Uterus (tissue), 3 donors: ENCODE measurements at regions not wholly inside any gene's neighbourhood (a gene's known extent, or its start where the extent isn't known, plus 50 kb on each side); places are given as distances from the start of the nearest gene placed in this dataset.

ENCODE experiments used
- DNase-seq, 2 donors: peaks; one replicate each; pipeline ENCODE4 v3.0.0-alpha.2; 2019 to 2020
- H3K27ac ChIP-seq, 2 donors: fragments of 200-600 bp; sonication (generic); 1 replicate in 1 of 2; 2 replicates in 1 of 2; pipeline ENCODE4 v1.5.1; 2016 to 2018
- H3K27me3 ChIP-seq, 2 donors: fragments of 200-600 bp; sonication (generic); one replicate each; pipeline ENCODE4 v1.5.1; 2018 to 2019; ENCODE audit warnings: control low read depth in 1 of 2
- H3K36me3 ChIP-seq, 2 donors: fragments of 200-600 bp; sonication (generic); one replicate each; pipeline ENCODE4 v1.5.1; 2019; ENCODE audit warnings: control low read depth in 1 of 2
- H3K4me1 ChIP-seq, 2 donors: fragments of 200-600 bp; sonication (generic); one replicate each; pipeline ENCODE4 v1.5.1; 2018 to 2019; ENCODE audit warnings: control low read depth in 1 of 2
- H3K4me3 ChIP-seq, 2 donors: fragments of 200-600 bp; sonication (generic); 1 replicate in 1 of 2; 2 replicates in 1 of 2; pipeline ENCODE4 v1.5.1; 2018 to 2019; ENCODE audit warnings: mild to moderate bottlenecking in 1 of 2
- H3K9me3 ChIP-seq, 2 donors: fragments of 200-600 bp; sonication (generic); one replicate each; pipeline ENCODE4 v1.5.1; 2019; ENCODE audit warnings: control low read depth in 1 of 2
- POLR2A ChIP-seq, 2 donors: fragments of 450-650 bp; IDR thresholded peaks; one replicate each; pipeline ENCODE4 v1.6.1; 2016; ENCODE audit warnings: antibody characterized with exemption in 2 of 2, mild to moderate bottlenecking in 1 of 2, moderate library complexity in 1 of 2
- intact Hi-C: fragments of 100-400 bp; cut with DNase I; formaldehyde crosslinking; loops from one replicate; pipeline ENCODE4 v1.15.1; 2023; ENCODE audit warnings: low total_unique reads
- TF ChIP-seq, protein P1 (sequence below), 4 experiments: fragments of 200-600 bp in 2 of 4; fragments of 450-650 bp in 2 of 4; sonication (generic) in 2 of 4; IDR thresholded peaks; one replicate each; pipeline ENCODE4 v1.5.1; 2016 to 2019; ENCODE audit warnings: antibody characterized with exemption in 4 of 4, mild to moderate bottlenecking in 2 of 4, moderate library complexity in 1 of 4
- donor health status: DM: yes; HTN: yes; CAD: no.

DNA sequence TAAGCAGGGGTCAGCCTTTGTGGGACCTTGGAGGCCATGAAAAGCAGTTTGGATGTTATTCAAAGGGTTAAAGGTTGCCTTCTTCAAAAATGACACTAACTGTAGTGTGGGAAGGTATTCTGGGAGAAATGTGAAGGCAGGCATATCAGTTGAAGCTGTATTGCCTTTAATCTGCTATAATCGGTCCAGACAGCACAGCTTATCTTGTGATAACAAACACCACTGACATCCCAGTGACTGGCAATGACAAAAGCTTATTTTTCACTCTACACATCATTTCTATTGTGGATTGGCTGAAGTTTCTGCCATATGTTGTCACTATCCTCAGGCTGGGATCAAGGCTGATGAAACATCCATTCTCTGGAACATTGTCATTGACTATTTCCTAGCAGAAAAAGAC lies 1149.2 kb downstream of the GRM8 start:
- Histone ChIP-seq H3K27ac (no peak overlapping the region), H3K4me1 (no peaks in the 10 kb centered on the region), H3K9me3 (no peaks in the 10 kb centered on the region), H3K4me3 (no peak overlapping the region), H3K36me3 (no peaks in the 10 kb centered on the region), H3K27me3 (no peaks in the 10 kb centered on the region)
- TF ChIP-seq POLR2A (IDR thresholded peaks at IDR 0.05) = no peak
- TF ChIP-seq, protein P1, sequence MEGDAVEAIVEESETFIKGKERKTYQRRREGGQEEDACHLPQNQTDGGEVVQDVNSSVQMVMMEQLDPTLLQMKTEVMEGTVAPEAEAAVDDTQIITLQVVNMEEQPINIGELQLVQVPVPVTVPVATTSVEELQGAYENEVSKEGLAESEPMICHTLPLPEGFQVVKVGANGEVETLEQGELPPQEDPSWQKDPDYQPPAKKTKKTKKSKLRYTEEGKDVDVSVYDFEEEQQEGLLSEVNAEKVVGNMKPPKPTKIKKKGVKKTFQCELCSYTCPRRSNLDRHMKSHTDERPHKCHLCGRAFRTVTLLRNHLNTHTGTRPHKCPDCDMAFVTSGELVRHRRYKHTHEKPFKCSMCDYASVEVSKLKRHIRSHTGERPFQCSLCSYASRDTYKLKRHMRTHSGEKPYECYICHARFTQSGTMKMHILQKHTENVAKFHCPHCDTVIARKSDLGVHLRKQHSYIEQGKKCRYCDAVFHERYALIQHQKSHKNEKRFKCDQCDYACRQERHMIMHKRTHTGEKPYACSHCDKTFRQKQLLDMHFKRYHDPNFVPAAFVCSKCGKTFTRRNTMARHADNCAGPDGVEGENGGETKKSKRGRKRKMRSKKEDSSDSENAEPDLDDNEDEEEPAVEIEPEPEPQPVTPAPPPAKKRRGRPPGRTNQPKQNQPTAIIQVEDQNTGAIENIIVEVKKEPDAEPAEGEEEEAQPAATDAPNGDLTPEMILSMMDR (IDR thresholded peaks at IDR 0.05) = no peak
- no peak for DNase-seq
- intact Hi-C loops = no loop called here

DNA sequence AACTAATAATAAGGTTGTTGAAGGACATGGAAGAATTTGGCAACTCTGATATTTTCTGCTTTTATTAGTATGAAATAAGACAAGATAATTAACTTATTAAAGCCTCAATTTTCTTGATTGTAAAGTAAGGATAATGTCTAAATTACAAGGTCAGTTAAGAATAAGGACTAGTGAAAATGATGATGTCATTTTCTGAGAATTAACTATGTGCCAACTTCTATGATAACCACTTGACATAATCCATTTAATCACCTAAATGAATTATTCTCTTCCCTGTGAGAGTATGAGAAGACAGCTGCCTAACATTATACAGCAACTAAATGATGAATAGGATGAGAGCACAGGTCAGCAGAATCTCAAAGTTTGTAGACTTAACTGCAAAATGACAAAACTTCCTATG lies 1153.4 kb upstream of the POT1 start:
- TF ChIP-seq, protein P1 (IDR thresholded peaks at IDR 0.05) = no peak
- no peak for TF ChIP-seq POLR2A (IDR thresholded peaks at IDR 0.05)
- no peaks in the 10 kb centered on the region for H3K4me1 ChIP-seq
- no peak for DNase-seq
- H3K27me3 ChIP-seq = no peaks in the 10 kb centered on the region
- no peak overlapping the region for H3K27ac ChIP-seq
- no peak overlapping the region for H3K4me3 ChIP-seq
- no peaks in the 10 kb centered on the region for H3K9me3 ChIP-seq
- intact Hi-C loops = no loop called here
- no peaks in the 10 kb centered on the region for H3K36me3 ChIP-seq

DNA sequence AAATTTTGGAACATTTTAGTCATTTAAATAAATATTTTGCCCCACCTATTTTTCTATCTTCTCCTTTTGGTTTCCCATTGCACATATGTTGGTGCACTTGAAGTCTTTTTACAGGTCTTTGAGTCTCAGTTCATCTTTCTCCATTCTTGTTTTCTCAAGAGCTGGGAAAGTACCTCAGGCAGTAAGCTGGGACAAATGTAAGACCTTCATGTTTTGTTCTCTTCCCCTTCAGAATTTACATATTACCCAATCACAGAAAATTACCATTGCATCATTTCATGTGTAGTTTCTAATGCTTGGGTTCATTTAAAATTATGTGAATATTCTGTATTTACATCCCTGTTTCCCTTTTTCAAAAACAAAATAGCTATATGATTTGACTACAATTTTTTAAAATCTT lies 1150.0 kb upstream of the POT1 start:
- H3K27ac ChIP-seq = no peak overlapping the region
- H3K36me3 ChIP-seq = no peaks in the 10 kb centered on the region
- no peaks in the 10 kb centered on the region for H3K9me3 ChIP-seq
- no peak overlapping the region for H3K4me3 ChIP-seq
- no peak for TF ChIP-seq POLR2A (IDR thresholded peaks at IDR 0.05)
- TF ChIP-seq, protein P1 (IDR thresholded peaks at IDR 0.05) = no peak
- H3K4me1 ChIP-seq = no peaks in the 10 kb centered on the region
- DNase-seq = no peak
- no peaks in the 10 kb centered on the region for H3K27me3 ChIP-seq
- intact Hi-C loops = no loop called here

DNA sequence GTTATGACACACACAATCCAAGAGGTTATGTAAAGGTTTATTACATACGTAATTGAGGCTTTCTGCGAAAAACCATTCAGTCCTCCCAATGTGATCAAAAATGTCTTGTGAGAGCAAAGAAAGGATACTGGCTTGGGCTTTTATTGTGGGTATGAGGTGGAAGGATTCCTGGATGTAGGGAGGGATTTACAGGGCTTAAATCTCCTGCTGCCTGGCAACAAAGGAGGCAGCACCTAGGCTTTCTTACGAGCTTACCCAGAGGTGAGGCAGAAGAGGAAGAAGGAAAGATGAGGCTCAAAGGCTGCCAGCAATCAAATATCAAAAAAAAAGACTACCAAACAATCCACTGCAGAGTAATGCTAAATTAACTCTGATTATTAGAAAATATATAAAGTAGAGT lies 1149.5 kb upstream of the POT1 start:
- H3K27me3 ChIP-seq = no peaks in the 10 kb centered on the region
- H3K4me3 ChIP-seq = no peak overlapping the region
- H3K27ac ChIP-seq = no peak overlapping the region
- H3K9me3 ChIP-seq = no peaks in the 10 kb centered on the region
- intact Hi-C loops = no loop called here
- H3K36me3 ChIP-seq = no peaks in the 10 kb centered on the region
- H3K4me1 ChIP-seq = no peaks in the 10 kb centered on the region
- TF ChIP-seq, protein P1 (IDR thresholded peaks at IDR 0.05) = no peak
- no peak for TF ChIP-seq POLR2A (IDR thresholded peaks at IDR 0.05)
- no peak for DNase-seq

DNA sequence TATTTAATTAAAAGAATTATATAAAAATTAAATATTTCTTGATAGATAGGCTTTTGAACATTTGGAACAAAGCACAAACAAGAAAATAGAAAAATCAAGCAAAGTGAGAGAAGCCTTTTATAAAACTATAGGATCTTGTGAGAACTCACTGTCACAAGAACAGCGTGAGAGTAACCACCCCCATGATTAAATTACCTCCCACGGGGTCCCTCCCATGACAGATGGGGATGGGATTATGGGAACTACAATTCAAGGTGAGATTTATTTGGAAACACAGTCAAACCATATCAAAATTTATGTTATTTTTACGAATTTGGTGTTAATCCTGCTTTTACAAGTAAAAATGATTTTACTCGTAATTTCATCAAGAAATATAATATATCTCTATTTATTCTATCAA lies 1136.1 kb upstream of the POT1 start:
- H3K27ac ChIP-seq = no peak overlapping the region
- DNase-seq = no peak
- H3K36me3 ChIP-seq = no peaks in the 10 kb centered on the region
- H3K4me1 ChIP-seq = no peaks in the 10 kb centered on the region
- no peak overlapping the region for H3K4me3 ChIP-seq
- TF ChIP-seq, protein P1 (IDR thresholded peaks at IDR 0.05) = no peak
- no peaks in the 10 kb centered on the region for H3K27me3 ChIP-seq
- no peaks in the 10 kb centered on the region for H3K9me3 ChIP-seq
- intact Hi-C loops = no loop called here
